ENCODE measurements at regions not wholly inside any gene's neighbourhood (a gene's known extent, or its start where the extent isn't known, plus 50 kb on each side); places are given as distances from the start of the nearest gene placed in this dataset.

- TF ChIP-seq EZH2 (IDR thresholded peaks at IDR 0.05; ENCODE audit: borderline replicate concordance, low read depth, low read length, severe bottlenecking) (no peak), CTCF (IDR thresholded peaks at IDR 0.05; ENCODE audit: borderline replicate concordance, extremely low read depth, low read length, poor library complexity, severe bottlenecking) (no peak)
- H3K79me2 ChIP-seq (ENCODE audit: insufficient read depth, low read length) = no peaks in the 10 kb centered on the region
- ATAC-seq (ENCODE audit: insufficient read depth, low read depth) = no peak
- H3K36me3 ChIP-seq (ENCODE audit: insufficient read depth, low read length) = no peaks in the 10 kb centered on the region
- H3K9ac ChIP-seq (ENCODE audit: low read depth, low read length) = no peak overlapping the region
- H4K20me1 ChIP-seq (ENCODE audit: insufficient read depth, low read length) = no peaks in the 10 kb centered on the region
- no peak overlapping the region for H3K27ac ChIP-seq (ENCODE audit: low read length)
- no peak overlapping the region for H2AFZ ChIP-seq (ENCODE audit: low read depth, low read length)
- 0 out of 2 replicates have a peak, but pooled peaks cover 4% of the 10 kb centered on the region for H3K4me1 ChIP-seq (ENCODE audit: insufficient read depth, low read length)
- H3K4me2 ChIP-seq (ENCODE audit: insufficient read depth, low read length) = no peak overlapping the region
- H3K9me3 ChIP-seq (ENCODE audit: insufficient read depth, low read length, severe bottlenecking) = no peaks in the 10 kb centered on the region
- no peak for DNase-seq
- H3K4me3 ChIP-seq (ENCODE audit: low read depth in 1 of 2, low read length in 2 of 2) = no peak overlapping the region
- no peaks in the 10 kb centered on the region for H3K27me3 ChIP-seq (ENCODE audit: insufficient read depth, low read length, poor library complexity)
Measured at GRCh38 chr5:158619083-158619788, 480.5 kb downstream of the EBF1 start.

GRCh38 chr5:158618256-158618655, 481.5 kb downstream of the EBF1 start:
- Histone ChIP-seq H3K36me3 (ENCODE audit: insufficient read depth, low read length) (no peaks in the 10 kb centered on the region), H3K27me3 (ENCODE audit: insufficient read depth, low read length, poor library complexity) (no peaks in the 10 kb centered on the region), H3K4me1 (ENCODE audit: insufficient read depth, low read length) (0 out of 2 replicates have a peak, but pooled peaks cover 4% of the 10 kb centered on the region), H3K4me2 (ENCODE audit: insufficient read depth, low read length) (no peak overlapping the region), H3K9me3 (ENCODE audit: insufficient read depth, low read length, severe bottlenecking) (no peaks in the 10 kb centered on the region), H2AFZ (ENCODE audit: low read depth, low read length) (no peak overlapping the region), H3K9ac (ENCODE audit: low read depth, low read length) (no peak overlapping the region), H3K79me2 (ENCODE audit: insufficient read depth, low read length) (no peaks in the 10 kb centered on the region), H3K4me3 (ENCODE audit: low read depth in 1 of 2, low read length in 2 of 2) (no peak overlapping the region), H3K27ac (ENCODE audit: low read length) (no peak overlapping the region), H4K20me1 (ENCODE audit: insufficient read depth, low read length) (no peaks in the 10 kb centered on the region)
- ATAC-seq (ENCODE audit: insufficient read depth, low read depth) (no peak), DNase-seq (no peak)
- no peak for TF ChIP-seq CTCF (IDR thresholded peaks at IDR 0.05; ENCODE audit: borderline replicate concordance, extremely low read depth, low read length, poor library complexity, severe bottlenecking)
- no peak for TF ChIP-seq EZH2 (IDR thresholded peaks at IDR 0.05; ENCODE audit: borderline replicate concordance, low read depth, low read length, severe bottlenecking)

- Histone ChIP-seq H3K9me3 (ENCODE audit: insufficient read depth, low read length, severe bottlenecking) (no peaks in the 10 kb centered on the region), H4K20me1 (ENCODE audit: insufficient read depth, low read length) (no peaks in the 10 kb centered on the region), H3K9ac (ENCODE audit: low read depth, low read length) (no peak overlapping the region), H2AFZ (ENCODE audit: low read depth, low read length) (no peak overlapping the region), H3K79me2 (ENCODE audit: insufficient read depth, low read length) (no peaks in the 10 kb centered on the region), H3K27me3 (ENCODE audit: insufficient read depth, low read length, poor library complexity) (no peaks in the 10 kb centered on the region), H3K36me3 (ENCODE audit: insufficient read depth, low read length) (no peaks in the 10 kb centered on the region), H3K4me1 (ENCODE audit: insufficient read depth, low read length) (0 out of 2 replicates have a peak, but pooled peaks cover 4% of the 10 kb centered on the region), H3K4me2 (ENCODE audit: insufficient read depth, low read length) (no peak overlapping the region), H3K27ac (ENCODE audit: low read length) (no peak overlapping the region), H3K4me3 (ENCODE audit: low read depth in 1 of 2, low read length in 2 of 2) (no peak overlapping the region)
- no peak for TF ChIP-seq EZH2 (IDR thresholded peaks at IDR 0.05; ENCODE audit: borderline replicate concordance, low read depth, low read length, severe bottlenecking)
- TF ChIP-seq CTCF (IDR thresholded peaks at IDR 0.05; ENCODE audit: borderline replicate concordance, extremely low read depth, low read length, poor library complexity, severe bottlenecking) = no peak
- ATAC-seq (ENCODE audit: insufficient read depth, low read depth) = no peak
- no peak for DNase-seq
Measured at GRCh38 chr5:158616707-158617106, 483.0 kb downstream of the EBF1 start.
